ENCODE measurements at regions not wholly inside any gene's neighbourhood (a gene's known extent, or its start where the extent isn't known, plus 50 kb on each side); places are given as distances from the start of the nearest gene placed in this dataset.

GRCh38 chr13:58666331-58666730 is 1034.8 kb downstream of the PCDH17 start:
- TF ChIP-seq EP300 (conservative IDR thresholded peaks at IDR 0.05; ENCODE audit: poor library complexity, severe bottlenecking): no peak
- no peak for TF ChIP-seq EZH2 (IDR thresholded peaks at IDR 0.05; ENCODE audit: borderline replicate concordance, insufficient read depth, low read length, poor library complexity, severe bottlenecking)
- TF ChIP-seq CTCF (IDR thresholded peaks at IDR 0.05; ENCODE audit: poor library complexity, severe bottlenecking): no peak
